WTC11 (cell line): ENCODE measurements at regions not wholly inside any gene's neighbourhood (a gene's known extent, or its start where the extent isn't known, plus 50 kb on each side); places are given as distances from the start of the nearest gene placed in this dataset.

Source experiments
- ATAC-seq: fragments of 200-7000 bp; cut with Tn5 transposase; 2 replicates; pipeline ENCODE4 v1.10.0; 2021; ENCODE audit warnings: mild to moderate bottlenecking, moderate library complexity
- CTCF ChIA-PET: fragments of 300-600 bp; sonication (Branson Sonifier 250); formaldehyde crosslinking; loops from one replicate; lab custom pipeline; 2021; ENCODE audit warnings: antibody characterized with exemption; lab: Charles Lee
- POLR2A ChIA-PET: fragments of 350-600 bp; sonication (Branson Sonifier 250); formaldehyde crosslinking; loops from one replicate; lab custom pipeline; 2021; ENCODE audit warnings: antibody characterized with exemption; lab: Charles Lee
- DNase-seq: peaks from one replicate; pipeline ENCODE4 v3.0.0; 2021; ENCODE audit warnings: low spot score
- H3K27ac Mint-ChIP-seq: 2 replicates; pipeline ENCODE4 v1.8.0; 2021; ENCODE audit warnings: mixed read lengths
- H3K27me3 Mint-ChIP-seq: 2 replicates; pipeline ENCODE4 v1.8.0; 2021; ENCODE audit warnings: low read depth, mild to moderate bottlenecking, moderate library complexity, mixed read lengths
- H3K36me3 Mint-ChIP-seq: 2 replicates; pipeline ENCODE4 v1.8.0; 2021; ENCODE audit warnings: mixed read lengths
- H3K4me1 Mint-ChIP-seq: 2 replicates; pipeline ENCODE4 v1.8.0; 2022; ENCODE audit warnings: mixed read lengths
- H3K4me3 Mint-ChIP-seq: 2 replicates; pipeline ENCODE4 v1.8.0; 2021; ENCODE audit warnings: mild to moderate bottlenecking, moderate library complexity, mixed read lengths
- H3K9me3 Mint-ChIP-seq: 2 replicates; pipeline ENCODE4 v1.8.0; 2021; ENCODE audit warnings: mixed read lengths
- AFF4 ChIP-seq: sonication (generic); formaldehyde crosslinking; IDR thresholded peaks from 2 replicates; pipeline ENCODE4 v1.8.1; 2023; ENCODE audit warnings: mild to moderate bottlenecking, missing genetic modification reagents, borderline replicate concordance
- CBFB ChIP-seq: sonication (generic); formaldehyde crosslinking; IDR thresholded peaks from 2 replicates; pipeline ENCODE4 v1.8.1; 2022; ENCODE audit warnings: mild to moderate bottlenecking, low read depth, missing genetic modification reagents
- CREB1 ChIP-seq: sonication (generic); formaldehyde crosslinking; IDR thresholded peaks from 2 replicates; pipeline ENCODE4 v1.8.0; 2023; ENCODE audit warnings: mild to moderate bottlenecking, missing genetic modification reagents
- E2F5 ChIP-seq: sonication (generic); formaldehyde crosslinking; IDR thresholded peaks from 2 replicates; pipeline ENCODE4 v1.8.1; 2022; ENCODE audit warnings: mild to moderate bottlenecking, moderate library complexity, missing genetic modification reagents
- ELF4 ChIP-seq: sonication (generic); formaldehyde crosslinking; IDR thresholded peaks from 2 replicates; pipeline ENCODE4 v1.8.1; 2022; ENCODE audit warnings: low read depth, mild to moderate bottlenecking, moderate library complexity, missing genetic modification reagents
- FOXK1 ChIP-seq: sonication (generic); formaldehyde crosslinking; IDR thresholded peaks from 2 replicates; pipeline ENCODE4 v1.8.0; 2022; ENCODE audit warnings: mild to moderate bottlenecking, moderate library complexity, missing genetic modification reagents
- GABPB1 ChIP-seq: sonication (generic); formaldehyde crosslinking; IDR thresholded peaks from 2 replicates; pipeline ENCODE4 v1.8.1; 2023; ENCODE audit warnings: mild to moderate bottlenecking, missing genetic modification reagents
- SMAD3 ChIP-seq: sonication (generic); formaldehyde crosslinking; IDR thresholded peaks from 2 replicates; pipeline ENCODE4 v1.8.0; 2022; ENCODE audit warnings: missing genetic modification reagents, mild to moderate bottlenecking, borderline replicate concordance
- SOX15 ChIP-seq: fragments of 250-450 bp; sonication (Bioruptor Pico); IDR thresholded peaks from 2 replicates; pipeline ENCODE4 v1.9.0; 2021; ENCODE audit warnings: mild to moderate bottlenecking
- STAT6 ChIP-seq: sonication (generic); formaldehyde crosslinking; conservative IDR thresholded peaks from 2 replicates; pipeline ENCODE4 v1.8.1; 2023; ENCODE audit warnings: mild to moderate bottlenecking, low read depth, missing genetic modification reagents, moderate library complexity
- ZMAT4 ChIP-seq: fragments of 250-450 bp; sonication (Bioruptor Pico); IDR thresholded peaks from 2 replicates; pipeline ENCODE4 v1.9.0; 2021; ENCODE audit warnings: mild to moderate bottlenecking
- ZNF396 ChIP-seq: fragments of 250-450 bp; sonication (Bioruptor Pico); IDR thresholded peaks from 2 replicates; pipeline ENCODE4 v1.8.0; 2021; ENCODE audit warnings: mild to moderate bottlenecking, moderate library complexity, borderline replicate concordance
- ZNF423 ChIP-seq: fragments of 250-450 bp; sonication (Bioruptor Pico); IDR thresholded peaks from 2 replicates; pipeline ENCODE4 v2.1.2; 2022; ENCODE audit warnings: mild to moderate bottlenecking, moderate library complexity
- ZNF671 ChIP-seq: fragments of 250-450 bp; sonication (Bioruptor Pico); IDR thresholded peaks from 2 replicates; pipeline ENCODE4 v1.8.0; 2021; ENCODE audit warnings: mild to moderate bottlenecking
- TF ChIP-seq, protein P1 (sequence below): sonication (generic); formaldehyde crosslinking; IDR thresholded peaks from 2 replicates; pipeline ENCODE4 v1.8.1; 2022; ENCODE audit warnings: missing genetic modification reagents, borderline replicate concordance
- TF ChIP-seq, protein P2 (sequence below): sonication (generic); formaldehyde crosslinking; IDR thresholded peaks from 2 replicates; pipeline ENCODE4 v1.8.1; 2023; ENCODE audit warnings: mild to moderate bottlenecking, missing genetic modification reagents, moderate library complexity
- TF ChIP-seq, protein P3 (sequence below): sonication (generic); formaldehyde crosslinking; IDR thresholded peaks from 2 replicates; pipeline ENCODE4 v1.8.0; 2022; ENCODE audit warnings: mild to moderate bottlenecking, missing genetic modification reagents

- no peak for TF ChIP-seq STAT6 (CRISPR knock-in tag)
Measured at GRCh38 chr2:149906886-149907285, 319.3 kb upstream of the MMADHC start (continued).

DNA sequence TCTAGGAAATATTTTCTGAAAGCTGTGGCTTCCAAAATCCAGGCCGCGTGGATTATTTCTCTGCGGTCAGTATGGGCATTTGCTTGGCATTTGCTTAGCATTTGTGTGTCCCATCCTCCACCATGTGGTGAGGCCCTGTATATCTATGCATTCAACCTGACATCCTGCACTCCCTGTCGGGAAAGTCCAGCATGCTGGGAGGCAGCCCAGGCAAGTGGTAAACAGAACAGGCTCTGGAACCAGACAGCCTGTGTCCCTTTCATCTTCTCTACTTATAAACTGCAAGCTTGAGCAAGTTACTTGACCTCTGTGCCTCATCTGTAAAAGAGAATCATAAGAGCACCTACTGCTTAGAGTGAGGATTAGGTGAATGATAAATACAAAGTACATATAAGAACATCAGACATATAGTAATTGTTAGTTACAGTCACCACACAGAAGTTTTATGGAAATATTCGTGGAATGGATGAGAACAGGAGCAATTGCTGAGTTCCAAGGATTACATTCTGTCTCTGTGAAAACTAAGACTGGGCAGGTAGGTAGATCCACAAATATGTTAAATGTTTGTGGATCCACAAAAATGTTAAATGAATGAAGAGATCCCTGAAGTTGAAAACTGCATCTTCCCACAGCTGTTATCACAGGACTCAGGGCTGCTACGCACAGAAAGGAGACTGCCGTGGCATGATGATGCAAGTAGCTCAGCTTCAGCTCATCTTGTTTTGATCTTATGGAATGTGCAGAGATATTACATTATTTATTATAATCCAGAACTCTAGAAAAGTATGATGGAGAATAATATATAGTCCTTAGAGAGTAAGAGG, 317.0 kb upstream of the MMADHC start:
- DNase-seq (no peak), ATAC-seq (peak; percentile 67)
- TF ChIP-seq GABPB1 (no peak), ZMAT4 (CRISPR knock-in tag) (no peak), CREB1 (no peak), ZNF671 (CRISPR knock-in tag) (no peak), E2F5 (no peak), ELF4 (no peak), ZNF396 (CRISPR knock-in tag) (no peak), CBFB (no peak), FOXK1 (no peak), SMAD3 (no peak), SOX15 (CRISPR knock-in tag) (no peak), ZNF423 (CRISPR knock-in tag) (no peak), AFF4 (no peak)
- TF ChIP-seq, protein P1, sequence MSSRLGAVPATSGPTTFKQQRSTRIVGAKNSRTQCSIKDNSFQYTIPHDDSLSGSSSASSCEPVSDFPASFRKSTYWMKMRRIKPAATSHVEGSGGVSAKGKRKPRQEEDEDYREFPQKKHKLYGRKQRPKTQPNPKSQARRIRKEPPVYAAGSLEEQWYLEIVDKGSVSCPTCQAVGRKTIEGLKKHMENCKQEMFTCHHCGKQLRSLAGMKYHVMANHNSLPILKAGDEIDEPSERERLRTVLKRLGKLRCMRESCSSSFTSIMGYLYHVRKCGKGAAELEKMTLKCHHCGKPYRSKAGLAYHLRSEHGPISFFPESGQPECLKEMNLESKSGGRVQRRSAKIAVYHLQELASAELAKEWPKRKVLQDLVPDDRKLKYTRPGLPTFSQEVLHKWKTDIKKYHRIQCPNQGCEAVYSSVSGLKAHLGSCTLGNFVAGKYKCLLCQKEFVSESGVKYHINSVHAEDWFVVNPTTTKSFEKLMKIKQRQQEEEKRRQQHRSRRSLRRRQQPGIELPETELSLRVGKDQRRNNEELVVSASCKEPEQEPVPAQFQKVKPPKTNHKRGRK (CRISPR knock-in tag): no peak
- TF ChIP-seq, protein P2, sequence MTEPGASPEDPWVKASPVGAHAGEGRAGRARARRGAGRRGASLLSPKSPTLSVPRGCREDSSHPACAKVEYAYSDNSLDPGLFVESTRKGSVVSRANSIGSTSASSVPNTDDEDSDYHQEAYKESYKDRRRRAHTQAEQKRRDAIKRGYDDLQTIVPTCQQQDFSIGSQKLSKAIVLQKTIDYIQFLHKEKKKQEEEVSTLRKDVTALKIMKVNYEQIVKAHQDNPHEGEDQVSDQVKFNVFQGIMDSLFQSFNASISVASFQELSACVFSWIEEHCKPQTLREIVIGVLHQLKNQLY: no peak
- TF ChIP-seq, protein P3, sequence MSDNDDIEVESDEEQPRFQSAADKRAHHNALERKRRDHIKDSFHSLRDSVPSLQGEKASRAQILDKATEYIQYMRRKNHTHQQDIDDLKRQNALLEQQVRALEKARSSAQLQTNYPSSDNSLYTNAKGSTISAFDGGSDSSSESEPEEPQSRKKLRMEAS (CRISPR knock-in tag): no peak
- ChIA-PET CTCF (no interaction called here), POLR2A (no interaction called here)
- H3K4me1 Mint-ChIP-seq: peaks cover 18% of the 10 kb centered on the region
- peaks cover 4% of the 10 kb centered on the region; the same call in 1 of the 2 replicates for H3K9me3 Mint-ChIP-seq
- H3K36me3 Mint-ChIP-seq: no peaks in the 10 kb centered on the region
- H3K27me3 Mint-ChIP-seq: no peaks in the 10 kb centered on the region
- no peak overlapping the region for H3K4me3 Mint-ChIP-seq
- no peak overlapping the region; the same call in 1 of the 2 replicates for H3K27ac Mint-ChIP-seq
